Osteocyte (in vitro differentiated cells): ENCODE measurements at regions not wholly inside any gene's neighbourhood (a gene's known extent, or its start where the extent isn't known, plus 50 kb on each side); places are given as distances from the start of the nearest gene placed in this dataset.

Experiments used
- DNase-seq: peaks from one replicate; pipeline ENCODE4 v3.0.0; 2021; ENCODE audit warnings: mixed read lengths; ENCODE audit not compliant: unreplicated experiment; ENCODE audit errors: extremely low spot score
- H3K27ac Mint-ChIP-seq: one replicate; pipeline ENCODE4 v1.8.0; 2021; ENCODE audit warnings: mild to moderate bottlenecking, mixed read lengths; ENCODE audit not compliant: unreplicated experiment
- H3K27me3 Mint-ChIP-seq: one replicate; pipeline ENCODE4 v1.8.0; 2021; ENCODE audit warnings: mixed read lengths; ENCODE audit not compliant: unreplicated experiment
- H3K36me3 Mint-ChIP-seq: one replicate; pipeline ENCODE4 v1.8.0; 2021; ENCODE audit warnings: mixed read lengths; ENCODE audit not compliant: unreplicated experiment
- H3K4me1 Mint-ChIP-seq: one replicate; pipeline ENCODE4 v1.8.0; 2021; ENCODE audit warnings: mixed read lengths; ENCODE audit not compliant: unreplicated experiment
- H3K4me3 Mint-ChIP-seq: one replicate; pipeline ENCODE4 v1.8.0; 2021; ENCODE audit warnings: mild to moderate bottlenecking, moderate library complexity, mixed read lengths; ENCODE audit not compliant: unreplicated experiment
- H3K9me3 Mint-ChIP-seq: one replicate; pipeline ENCODE4 v1.8.0; 2021; ENCODE audit warnings: mixed read lengths; ENCODE audit not compliant: unreplicated experiment
- TF ChIP-seq, protein P1 (sequence below): fragments of 200-600 bp; sonication (generic); IDR thresholded peaks from 2 replicates; pipeline ENCODE4 v1.5.0; 2021; ENCODE audit warnings: antibody characterized with exemption, mild to moderate bottlenecking, moderate library complexity

- Mint-ChIP-seq H3K4me3 (no peak overlapping the region), H3K36me3 (no peaks in the 10 kb centered on the region), H3K4me1 (peaks cover 2% of the 10 kb centered on the region), H3K27me3 (peaks cover 5% of the 10 kb centered on the region), H3K9me3 (peaks cover 16% of the 10 kb centered on the region), H3K27ac (no peak overlapping the region)
- TF ChIP-seq, protein P1, sequence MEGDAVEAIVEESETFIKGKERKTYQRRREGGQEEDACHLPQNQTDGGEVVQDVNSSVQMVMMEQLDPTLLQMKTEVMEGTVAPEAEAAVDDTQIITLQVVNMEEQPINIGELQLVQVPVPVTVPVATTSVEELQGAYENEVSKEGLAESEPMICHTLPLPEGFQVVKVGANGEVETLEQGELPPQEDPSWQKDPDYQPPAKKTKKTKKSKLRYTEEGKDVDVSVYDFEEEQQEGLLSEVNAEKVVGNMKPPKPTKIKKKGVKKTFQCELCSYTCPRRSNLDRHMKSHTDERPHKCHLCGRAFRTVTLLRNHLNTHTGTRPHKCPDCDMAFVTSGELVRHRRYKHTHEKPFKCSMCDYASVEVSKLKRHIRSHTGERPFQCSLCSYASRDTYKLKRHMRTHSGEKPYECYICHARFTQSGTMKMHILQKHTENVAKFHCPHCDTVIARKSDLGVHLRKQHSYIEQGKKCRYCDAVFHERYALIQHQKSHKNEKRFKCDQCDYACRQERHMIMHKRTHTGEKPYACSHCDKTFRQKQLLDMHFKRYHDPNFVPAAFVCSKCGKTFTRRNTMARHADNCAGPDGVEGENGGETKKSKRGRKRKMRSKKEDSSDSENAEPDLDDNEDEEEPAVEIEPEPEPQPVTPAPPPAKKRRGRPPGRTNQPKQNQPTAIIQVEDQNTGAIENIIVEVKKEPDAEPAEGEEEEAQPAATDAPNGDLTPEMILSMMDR: no peak
- DNase-seq: peak; percentile 76
Observed at GRCh38 chr19:46546194-46546896, 50.7 kb upstream of the PNMA8B start.

- TF ChIP-seq, protein P1: no peak
- Mint-ChIP-seq H3K27ac (no peak overlapping the region), H3K4me1 (no peaks in the 10 kb centered on the region), H3K27me3 (peaks cover 36% of the 10 kb centered on the region), H3K9me3 (peaks cover 39% of the 10 kb centered on the region), H3K4me3 (no peak overlapping the region), H3K36me3 (peaks cover 6% of the 10 kb centered on the region)
- DNase-seq: no peak
Observed at GRCh38 chr19:46550684-46551083, 50.4 kb upstream of the CALM3 start.

- no peak for DNase-seq
- H3K4me1 Mint-ChIP-seq: no peaks in the 10 kb centered on the region
- H3K36me3 Mint-ChIP-seq: peaks cover 8% of the 10 kb centered on the region
- H3K27ac Mint-ChIP-seq: no peak overlapping the region
- H3K9me3 Mint-ChIP-seq: peaks cover 42% of the 10 kb centered on the region
- TF ChIP-seq, protein P1: no peak
- H3K4me3 Mint-ChIP-seq: no peak overlapping the region
- peaks cover 38% of the 10 kb centered on the region for H3K27me3 Mint-ChIP-seq
Observed at GRCh38 chr19:46551164-46551563, 50.0 kb upstream of the CALM3 start.
